ENCODE measurements at regions not wholly inside any gene's neighbourhood (a gene's known extent, or its start where the extent isn't known, plus 50 kb on each side); places are given as distances from the start of the nearest gene placed in this dataset.

DNA sequence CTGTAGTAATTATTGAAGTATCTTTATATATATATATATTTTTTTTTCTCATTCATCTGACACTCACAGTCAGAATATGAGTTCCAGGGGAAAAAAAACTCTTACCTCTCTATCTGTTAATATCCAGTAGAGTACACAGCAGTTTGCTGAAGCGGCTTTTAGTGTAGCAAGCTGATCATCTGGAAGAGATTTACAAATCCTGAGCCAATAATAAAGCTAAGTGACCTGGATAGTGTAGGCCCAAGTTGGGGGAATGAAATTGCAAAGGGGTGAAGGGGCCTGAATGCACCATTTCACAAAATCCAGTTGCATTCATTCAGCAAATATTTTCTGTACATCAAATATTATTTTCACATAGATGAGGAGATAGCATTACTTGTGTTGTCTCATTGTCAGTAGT lies 234.6 kb upstream of the FLRT2 start:
- H3K4me1 ChIP-seq (ENCODE audit: control insufficient read depth in 1 of 2, insufficient read depth in 1 of 2, low read depth in 1 of 2, low read length in 1 of 2): peaks cover 21 to 37% of the 10 kb centered on the region in 2 experiments
- no peaks in the 10 kb centered on the region for H3K27me3 ChIP-seq
- H3K9me3 ChIP-seq: no peaks in the 10 kb centered on the region
- no peak overlapping the region for H3K4me3 ChIP-seq (ENCODE audit: low read depth in 1 of 2, low read length in 1 of 2)
- TF ChIP-seq, protein P1, sequence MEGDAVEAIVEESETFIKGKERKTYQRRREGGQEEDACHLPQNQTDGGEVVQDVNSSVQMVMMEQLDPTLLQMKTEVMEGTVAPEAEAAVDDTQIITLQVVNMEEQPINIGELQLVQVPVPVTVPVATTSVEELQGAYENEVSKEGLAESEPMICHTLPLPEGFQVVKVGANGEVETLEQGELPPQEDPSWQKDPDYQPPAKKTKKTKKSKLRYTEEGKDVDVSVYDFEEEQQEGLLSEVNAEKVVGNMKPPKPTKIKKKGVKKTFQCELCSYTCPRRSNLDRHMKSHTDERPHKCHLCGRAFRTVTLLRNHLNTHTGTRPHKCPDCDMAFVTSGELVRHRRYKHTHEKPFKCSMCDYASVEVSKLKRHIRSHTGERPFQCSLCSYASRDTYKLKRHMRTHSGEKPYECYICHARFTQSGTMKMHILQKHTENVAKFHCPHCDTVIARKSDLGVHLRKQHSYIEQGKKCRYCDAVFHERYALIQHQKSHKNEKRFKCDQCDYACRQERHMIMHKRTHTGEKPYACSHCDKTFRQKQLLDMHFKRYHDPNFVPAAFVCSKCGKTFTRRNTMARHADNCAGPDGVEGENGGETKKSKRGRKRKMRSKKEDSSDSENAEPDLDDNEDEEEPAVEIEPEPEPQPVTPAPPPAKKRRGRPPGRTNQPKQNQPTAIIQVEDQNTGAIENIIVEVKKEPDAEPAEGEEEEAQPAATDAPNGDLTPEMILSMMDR (IDR thresholded peaks at IDR 0.05): no peak
- no peaks in the 10 kb centered on the region for H3K36me3 ChIP-seq
- peak overlapping the region; percentile 80 for H3K27ac ChIP-seq

DNA sequence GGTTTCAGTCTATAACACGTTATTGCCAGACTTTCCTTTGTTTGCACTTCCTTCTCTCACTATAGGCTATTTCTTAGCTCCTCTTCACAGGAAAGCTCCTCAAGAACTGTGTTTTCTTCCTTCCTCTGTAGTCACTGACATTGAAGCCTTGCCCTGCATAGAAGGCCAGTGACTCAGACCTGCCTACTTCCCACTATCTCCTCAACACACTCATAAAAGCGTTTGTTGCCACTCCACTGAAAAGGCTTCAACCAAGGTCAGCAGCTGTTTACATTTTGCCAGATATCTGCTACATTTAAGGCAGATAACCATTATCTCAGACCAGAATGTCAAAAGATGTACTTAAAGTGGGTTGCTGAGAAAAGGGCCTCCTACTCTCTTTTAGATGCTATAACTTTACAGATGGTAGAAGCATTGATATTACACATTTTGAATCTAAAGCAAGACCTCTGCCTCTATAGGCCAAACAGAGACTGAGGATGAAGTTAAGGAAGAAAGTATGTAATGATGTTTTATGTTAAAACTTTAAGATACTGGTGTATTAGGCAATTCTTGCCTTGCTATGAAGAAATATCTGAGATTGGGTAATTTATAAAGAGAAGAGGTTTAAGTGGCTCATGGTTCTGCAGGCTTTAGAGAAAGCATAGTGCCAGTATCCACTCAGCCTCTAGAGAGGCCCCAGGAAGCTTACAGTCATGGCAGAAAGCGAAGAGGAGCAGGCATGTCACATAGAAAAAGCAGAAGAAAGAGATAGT lies 233.3 kb upstream of the FLRT2 start:
- peaks cover 21 to 37% of the 10 kb centered on the region in 2 experiments for H3K4me1 ChIP-seq (ENCODE audit: control insufficient read depth in 1 of 2, insufficient read depth in 1 of 2, low read depth in 1 of 2, low read length in 1 of 2)
- peak overlapping the region; percentile 80 for H3K27ac ChIP-seq
- TF ChIP-seq, protein P1 (IDR thresholded peaks at IDR 0.05): no peak

DNA sequence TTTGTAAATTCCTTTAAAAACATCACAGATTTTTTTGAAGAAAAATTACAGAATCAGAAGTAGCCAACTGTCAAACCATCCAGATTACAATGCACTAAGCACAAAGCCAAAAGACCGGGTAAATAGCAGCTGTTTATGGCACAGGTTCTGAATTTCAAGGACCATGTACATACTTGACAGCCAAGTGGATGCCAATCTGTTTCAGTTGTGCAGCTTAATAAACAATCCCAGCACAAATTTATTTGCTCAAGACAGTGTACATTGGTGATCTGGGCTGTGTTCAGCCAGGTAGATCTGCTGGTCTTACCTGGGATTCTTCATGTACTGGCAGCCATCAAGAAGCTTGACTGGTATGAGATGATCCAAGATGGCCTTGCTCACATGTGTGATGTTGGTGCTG lies 229.8 kb upstream of the FLRT2 start:
- H3K27me3 ChIP-seq: no peaks in the 10 kb centered on the region
- no peaks in the 10 kb centered on the region for H3K36me3 ChIP-seq
- no peaks in the 10 kb centered on the region for H3K9me3 ChIP-seq
- TF ChIP-seq, protein P1 (IDR thresholded peaks at IDR 0.05): no peak
- H3K4me1 ChIP-seq (ENCODE audit: control insufficient read depth in 1 of 2, insufficient read depth in 1 of 2, low read depth in 1 of 2, low read length in 1 of 2): peaks cover 14 to 20% of the 10 kb centered on the region in 2 experiments
- H3K4me3 ChIP-seq (ENCODE audit: low read depth in 1 of 2, low read length in 1 of 2): no peak overlapping the region
- no peak overlapping the region for H3K27ac ChIP-seq

More for the DNA sequence above, 233.3 kb upstream of the FLRT2 start:
- no peaks in the 10 kb centered on the region for H3K9me3 ChIP-seq
- no peaks in the 10 kb centered on the region for H3K36me3 ChIP-seq
- H3K27me3 ChIP-seq: no peaks in the 10 kb centered on the region
- H3K4me3 ChIP-seq (ENCODE audit: low read depth in 1 of 2, low read length in 1 of 2): no peak overlapping the region

DNA sequence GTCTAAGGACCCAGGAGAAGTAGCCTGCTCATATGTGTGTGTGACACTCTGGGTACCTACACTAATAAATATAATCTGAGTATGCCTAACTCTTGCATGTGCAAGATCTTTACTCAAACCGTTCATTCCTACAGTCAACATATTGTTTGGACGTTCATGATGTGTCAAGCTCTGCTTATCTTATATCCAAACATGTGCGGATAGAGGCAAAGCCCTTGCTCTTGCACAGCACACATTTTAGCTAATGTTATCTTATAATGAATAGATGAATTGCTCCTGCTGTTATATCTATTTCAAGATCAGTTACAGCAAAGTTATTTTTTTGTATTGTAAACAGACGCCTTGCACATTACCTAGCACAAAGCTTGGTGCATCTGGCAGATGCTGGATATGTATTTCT lies 228.4 kb upstream of the FLRT2 start:
- Histone ChIP-seq H3K9me3 (no peaks in the 10 kb centered on the region), H3K27ac (no peak overlapping the region), H3K4me3 (ENCODE audit: low read depth in 1 of 2, low read length in 1 of 2) (no peak overlapping the region), H3K4me1 (ENCODE audit: control insufficient read depth in 1 of 2, insufficient read depth in 1 of 2, low read depth in 1 of 2, low read length in 1 of 2) (peaks cover 7 to 8% of the 10 kb centered on the region in 2 experiments), H3K36me3 (no peaks in the 10 kb centered on the region), H3K27me3 (no peaks in the 10 kb centered on the region)
- TF ChIP-seq, protein P1 (IDR thresholded peaks at IDR 0.05): no peak

DNA sequence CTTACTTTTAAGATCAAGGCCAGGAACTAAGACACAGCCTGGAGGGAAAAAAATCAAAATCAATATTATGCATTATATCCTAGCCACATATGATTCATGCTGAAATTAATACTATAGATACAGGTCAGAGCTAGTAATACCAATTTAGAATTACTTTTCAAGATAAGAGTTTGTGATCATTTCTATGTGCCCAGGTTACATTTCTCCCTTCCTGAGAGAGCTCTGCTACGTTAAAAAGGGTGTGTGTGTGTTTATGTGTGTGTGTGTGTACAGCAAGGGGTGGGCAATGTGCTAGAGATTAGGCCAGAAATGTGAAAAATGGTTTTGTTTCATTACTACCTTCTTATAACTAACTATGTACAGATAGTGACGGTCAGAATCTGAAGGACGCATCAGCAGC lies 223.9 kb upstream of the FLRT2 start:
- no peaks in the 10 kb centered on the region for H3K9me3 ChIP-seq
- H3K27ac ChIP-seq: no peak overlapping the region
- H3K36me3 ChIP-seq: no peaks in the 10 kb centered on the region
- TF ChIP-seq, protein P1 (IDR thresholded peaks at IDR 0.05): no peak
- no peak overlapping the region for H3K4me3 ChIP-seq (ENCODE audit: low read depth in 1 of 2, low read length in 1 of 2)
- H3K27me3 ChIP-seq: no peaks in the 10 kb centered on the region
- peaks cover 0 to 7% of the 10 kb centered on the region in 2 experiments for H3K4me1 ChIP-seq (ENCODE audit: control insufficient read depth in 1 of 2, insufficient read depth in 1 of 2, low read depth in 1 of 2, low read length in 1 of 2)
